ENCODE measurements at regions not wholly inside any gene's neighbourhood (a gene's known extent, or its start where the extent isn't known, plus 50 kb on each side); places are given as distances from the start of the nearest gene placed in this dataset.

DNA sequence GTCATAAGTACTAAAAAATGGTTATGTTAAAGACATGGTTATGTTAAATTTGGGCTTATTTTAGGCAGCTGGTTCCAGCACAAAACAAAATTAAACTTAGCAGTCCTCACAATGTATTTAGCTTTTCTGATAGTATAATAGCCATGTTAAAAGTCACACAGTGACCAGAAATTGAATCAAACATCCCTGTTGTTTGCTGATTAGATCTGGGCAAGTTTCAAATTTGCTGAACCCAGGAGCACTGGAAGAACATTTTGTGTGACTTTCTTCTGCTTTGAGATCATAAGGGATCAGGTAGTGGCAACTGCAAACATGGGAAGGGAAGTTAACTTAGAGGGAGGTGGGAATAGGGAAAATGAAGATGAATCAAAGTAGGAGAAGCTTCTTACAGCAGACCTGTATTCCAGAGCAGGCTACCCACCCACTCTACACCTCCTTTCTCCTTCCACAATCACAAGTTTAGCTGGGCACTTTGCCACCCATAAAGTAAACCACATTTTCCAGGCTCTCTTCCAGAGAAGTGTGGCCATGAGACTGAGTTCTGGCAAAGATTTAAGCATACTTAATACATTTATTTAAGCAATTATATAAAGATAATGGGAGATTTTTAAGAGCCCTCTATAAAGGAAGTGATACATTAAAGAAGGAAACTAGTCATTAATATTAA lies 616.1 kb upstream of the LRATD1 start:
- peak; percentile 80 for DNase-seq (ENCODE audit: low read depth, low spot score)
- H3K4me3 ChIP-seq (ENCODE audit: low read depth, low read length) = no peak overlapping the region
- in situ Hi-C loops (cut with HindIII; ENCODE audit: low sequenced_read_pairs) = no loop called here
- no peak for TF ChIP-seq CTCF (IDR thresholded peaks at IDR 0.05; ENCODE audit: low read depth, low read length)

DNA sequence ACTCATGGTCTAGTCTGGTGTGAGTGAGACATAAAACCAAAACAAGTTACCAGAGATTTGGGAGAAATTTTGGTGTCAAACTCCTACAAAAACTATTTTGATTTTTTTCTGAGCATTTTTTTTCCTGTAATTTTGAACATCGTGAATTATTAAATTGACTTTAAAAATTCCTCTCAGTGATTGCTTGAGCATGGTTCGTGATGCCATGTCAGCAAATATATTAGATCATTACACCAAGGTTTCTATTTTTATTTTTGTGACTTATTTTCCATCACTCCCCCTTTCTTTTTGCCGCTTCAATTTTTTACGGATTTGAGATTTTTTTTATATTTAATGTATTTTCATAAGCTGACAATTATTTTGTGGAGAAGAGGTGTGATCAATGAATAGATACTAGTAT lies 613.9 kb upstream of the LRATD1 start:
- no peak for TF ChIP-seq CTCF (IDR thresholded peaks at IDR 0.05; ENCODE audit: low read depth, low read length)
- H3K4me3 ChIP-seq (ENCODE audit: low read depth, low read length) = no peak overlapping the region
- no peak for DNase-seq (ENCODE audit: low read depth, low spot score)
- in situ Hi-C loops (cut with HindIII; ENCODE audit: low sequenced_read_pairs) = no loop called here

GRCh38 chr2:14023558-14023957 lies 609.0 kb upstream of the LRATD1 start:
- no peak overlapping the region for H3K4me3 ChIP-seq (ENCODE audit: low read depth, low read length)
- DNase-seq (ENCODE audit: low read depth, low spot score) = no peak
- no peak for TF ChIP-seq CTCF (IDR thresholded peaks at IDR 0.05; ENCODE audit: low read depth, low read length)
- in situ Hi-C loops (cut with HindIII; ENCODE audit: low sequenced_read_pairs) = no loop called here

- no peak for TF ChIP-seq CTCF (IDR thresholded peaks at IDR 0.05; ENCODE audit: low read depth, low read length)
- in situ Hi-C loops (cut with HindIII; ENCODE audit: low sequenced_read_pairs) = no loop called here
- no peak for DNase-seq (ENCODE audit: low read depth, low spot score)
- H3K4me3 ChIP-seq (ENCODE audit: low read depth, low read length) = no peak overlapping the region
These were observed 593.4 kb upstream of the LRATD1 start for GRCh38 chr2:14039134-14039533.

DNA sequence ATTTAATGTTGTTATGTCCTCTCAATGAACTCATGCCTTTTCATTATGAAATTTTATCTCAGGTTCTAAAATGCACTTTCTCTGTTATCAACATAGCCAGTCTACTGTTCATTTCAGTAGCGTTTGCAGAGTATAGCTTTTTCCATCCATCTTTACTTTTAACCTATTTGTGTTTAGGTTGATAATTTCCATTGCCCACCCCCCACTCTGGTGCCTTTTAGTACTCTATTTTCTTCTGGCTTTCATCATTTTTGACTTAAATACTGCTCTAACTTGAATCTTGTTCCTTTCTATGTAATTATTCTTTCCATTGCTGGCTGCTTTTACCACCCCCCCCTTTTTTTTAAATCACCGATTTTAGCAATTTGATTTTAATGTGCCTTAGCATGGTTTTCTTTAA lies 585.0 kb upstream of the LRATD1 start:
- no peak for DNase-seq (ENCODE audit: low read depth, low spot score)
- no peak overlapping the region for H3K4me3 ChIP-seq (ENCODE audit: low read depth, low read length)
- no peak for TF ChIP-seq CTCF (IDR thresholded peaks at IDR 0.05; ENCODE audit: low read depth, low read length)
- in situ Hi-C loops (cut with HindIII; ENCODE audit: low sequenced_read_pairs) = no loop called here

- TF ChIP-seq CTCF (IDR thresholded peaks at IDR 0.05; ENCODE audit: low read depth, low read length) = no peak
- in situ Hi-C loops (cut with HindIII; ENCODE audit: low sequenced_read_pairs) = no loop called here
- DNase-seq (ENCODE audit: low read depth, low spot score) = no peak
- H3K4me3 ChIP-seq (ENCODE audit: low read depth, low read length) = no peak overlapping the region
These were observed 581.1 kb upstream of the LRATD1 start for GRCh38 chr2:14051401-14051800.

Data from astrocyte of the spinal cord (primary cell).